Urothelium cell line (cell line): ENCODE measurements at regions not wholly inside any gene's neighbourhood (a gene's known extent, or its start where the extent isn't known, plus 50 kb on each side); places are given as distances from the start of the nearest gene placed in this dataset.

Experiments
- DNase-seq: peaks from one replicate; pipeline ENCODE4 v3.0.0; 2011; ENCODE audit warnings: low spot score, mixed read lengths
- FAIRE-seq: peaks from 2 replicates; lab custom pipeline; 2011; peaks lifted over from hg19 to GRCh38; lab: Jason Lieb, UNC

DNA sequence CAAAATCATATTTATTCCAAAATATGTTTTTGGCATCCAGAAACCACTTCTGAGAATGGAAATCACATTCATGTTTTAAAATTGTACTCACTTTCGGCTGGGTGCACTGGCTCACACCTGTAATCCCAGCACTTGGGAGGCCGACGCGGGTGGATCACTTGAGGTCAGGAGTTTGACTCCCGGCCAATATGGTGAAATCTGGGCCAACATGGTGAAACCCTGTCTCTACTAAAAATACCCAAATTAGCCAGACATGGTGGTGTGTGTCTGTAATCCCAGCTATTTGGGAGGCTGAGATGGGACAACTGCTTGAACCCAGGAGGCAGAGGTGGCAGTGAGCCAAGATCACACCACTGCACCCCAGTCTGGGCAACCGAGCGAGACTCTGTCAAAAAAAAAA, 580.7 kb downstream of the MAFB start:
- FAIRE-seq (no peak), DNase-seq (no peak)

DNA sequence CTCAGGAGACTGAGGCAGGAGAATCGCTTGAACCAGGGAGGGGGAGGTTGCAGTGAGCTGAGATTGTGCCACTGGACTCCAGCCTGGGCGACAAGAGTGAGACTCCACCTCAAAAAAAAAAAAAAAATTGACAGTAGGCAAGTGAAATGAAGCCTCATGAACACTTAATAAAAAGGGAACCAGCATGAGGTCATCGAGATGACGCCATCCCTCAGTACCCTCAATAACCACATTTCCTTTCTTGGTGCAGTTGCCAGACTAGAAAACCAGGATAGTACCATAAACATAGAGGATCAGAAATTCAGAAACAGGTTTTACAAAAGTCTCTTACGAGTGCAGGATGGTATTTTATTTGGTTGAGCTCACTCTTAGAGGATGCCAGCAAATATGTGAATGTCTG, 584.1 kb downstream of the MAFB start:
- FAIRE-seq (no peak), DNase-seq (no peak)

DNA sequence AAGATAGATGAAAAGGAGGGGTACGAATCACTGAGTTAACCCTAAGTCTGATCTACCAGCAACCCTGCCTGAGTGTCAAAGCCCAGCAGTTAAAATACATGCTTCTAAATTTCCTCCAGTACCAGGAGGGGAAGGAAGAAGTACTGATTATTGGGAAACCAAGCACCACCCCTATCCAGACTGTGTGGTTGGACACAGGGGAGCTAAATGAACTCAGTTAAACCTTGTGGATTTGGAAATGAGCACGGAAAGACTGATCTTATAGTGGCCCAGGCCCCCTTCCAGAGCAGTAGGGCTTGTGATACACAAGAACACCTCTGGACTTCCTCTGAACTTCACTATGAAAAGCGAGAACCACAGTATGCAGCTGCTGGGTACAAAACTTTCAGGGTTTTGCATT, 585.6 kb downstream of the MAFB start:
- FAIRE-seq (no peak), DNase-seq (no peak)

DNA sequence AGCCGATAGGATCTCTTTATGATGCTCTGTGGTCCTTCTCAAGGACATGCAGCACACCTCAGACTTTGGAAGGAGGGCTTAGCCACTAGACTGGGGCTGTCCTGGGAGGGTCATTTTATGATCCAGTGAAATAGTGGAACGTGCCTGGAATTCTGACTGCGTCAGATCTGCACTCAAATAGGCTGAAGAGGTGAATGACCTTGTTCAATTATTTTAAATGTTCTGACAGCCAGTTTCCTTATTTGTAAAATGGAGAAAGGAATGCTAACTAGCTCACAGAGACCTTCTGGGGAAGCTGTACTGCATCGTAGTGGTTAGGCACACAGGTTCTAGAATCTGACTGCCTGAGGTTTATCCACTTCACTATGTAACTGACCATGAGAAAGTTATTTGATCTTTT, 587.5 kb downstream of the MAFB start:
- FAIRE-seq (no peak), DNase-seq (no peak)

DNA sequence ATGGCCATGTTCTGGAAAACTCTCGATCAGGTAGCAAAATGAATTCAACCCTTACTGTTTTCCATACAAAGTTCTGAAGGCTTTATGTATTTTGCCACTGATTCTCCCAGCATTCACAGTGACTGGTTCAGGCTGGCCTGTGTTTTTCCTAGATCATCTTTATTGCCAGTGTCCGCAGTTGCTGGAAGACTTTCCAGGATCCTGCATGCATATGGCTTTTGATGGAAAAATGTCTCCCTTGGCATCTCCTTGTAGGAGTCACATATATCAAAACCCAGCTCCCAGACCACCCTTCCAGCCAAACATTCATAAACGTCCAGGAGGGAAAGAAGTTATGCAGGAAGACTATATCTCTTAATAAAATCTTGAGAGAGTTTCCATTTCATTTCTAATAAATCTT, 588.8 kb downstream of the MAFB start:
- FAIRE-seq = no peak
- DNase-seq = no peak

DNA sequence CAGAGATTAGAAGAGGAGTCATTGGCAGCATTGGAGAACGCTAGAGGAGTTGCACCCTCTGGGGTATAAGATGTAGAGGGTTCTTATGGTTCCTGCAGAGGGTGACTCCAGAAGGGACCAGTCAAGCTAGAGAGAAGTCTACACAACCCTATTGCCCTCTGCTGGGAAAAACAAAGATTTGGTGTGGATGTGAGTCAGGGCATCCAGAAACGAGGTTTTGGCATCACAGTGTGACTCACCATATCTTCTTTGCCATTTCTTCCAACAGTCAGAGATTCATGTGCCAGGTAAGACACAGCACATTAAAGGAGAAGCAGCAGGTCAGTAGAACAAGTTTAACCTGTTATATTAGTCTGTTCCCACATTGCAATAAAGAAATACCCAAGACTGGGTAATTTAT, 598.8 kb downstream of the MAFB start:
- FAIRE-seq (no peak), DNase-seq (no peak)

DNA sequence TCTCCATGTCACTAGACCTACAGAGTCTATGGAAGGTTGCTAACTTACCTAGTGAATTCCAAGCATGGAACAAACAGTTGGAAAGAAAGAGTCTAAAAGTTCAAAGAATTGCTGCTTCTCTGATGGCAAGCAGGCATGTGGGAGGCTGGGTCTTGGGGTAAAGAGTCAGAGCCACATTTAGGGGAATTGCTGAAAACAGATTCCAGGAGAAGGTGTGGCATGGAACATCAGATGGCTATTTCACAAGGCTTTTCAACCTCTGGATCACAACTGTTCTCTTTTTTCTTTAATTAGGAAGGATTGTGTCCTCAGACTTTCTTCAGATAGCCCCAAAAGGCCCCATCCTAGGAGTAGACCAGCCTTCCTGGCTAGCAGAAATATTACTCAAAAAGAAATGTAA, 601.5 kb downstream of the MAFB start:
- DNase-seq (no peak), FAIRE-seq (no peak)

DNA sequence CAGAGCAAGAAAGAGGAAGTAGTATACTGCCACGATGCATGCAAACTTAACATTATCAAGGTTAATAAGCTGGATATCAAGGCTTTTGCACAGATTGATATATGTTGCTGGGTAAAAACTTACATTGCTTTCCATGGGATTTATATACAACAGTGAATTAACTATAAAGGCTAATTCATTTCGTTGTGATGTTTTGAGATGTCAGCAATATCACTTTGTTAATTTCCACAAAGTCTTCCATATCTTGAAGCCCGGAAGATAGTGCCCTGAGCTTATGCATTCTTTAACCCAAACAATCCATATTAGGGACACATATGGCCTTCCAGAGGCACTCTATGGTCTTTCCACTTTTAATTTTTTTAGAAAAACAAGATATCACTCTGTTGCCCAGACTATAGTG, 603.5 kb downstream of the MAFB start:
- DNase-seq (no peak), FAIRE-seq (no peak)

DNA sequence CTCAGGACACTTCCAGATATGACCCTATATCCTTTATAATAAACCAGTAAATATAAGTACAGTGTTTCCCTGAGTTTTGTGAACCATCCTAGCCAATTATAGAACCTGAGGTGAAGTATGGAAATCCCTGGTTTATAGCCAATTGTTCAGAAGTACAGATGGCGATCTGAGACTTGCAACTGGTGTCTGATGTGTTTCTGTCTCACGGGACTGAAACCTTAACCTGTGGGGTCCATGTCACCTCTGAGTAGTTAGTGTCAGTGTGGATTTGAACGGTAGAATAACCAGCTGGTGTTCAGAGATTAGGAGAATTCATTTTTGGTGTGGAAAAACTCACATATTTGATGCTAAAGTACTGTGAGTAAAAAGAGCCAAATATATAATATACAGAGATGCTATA, 606.6 kb downstream of the MAFB start:
- FAIRE-seq (no peak), DNase-seq (no peak)

DNA sequence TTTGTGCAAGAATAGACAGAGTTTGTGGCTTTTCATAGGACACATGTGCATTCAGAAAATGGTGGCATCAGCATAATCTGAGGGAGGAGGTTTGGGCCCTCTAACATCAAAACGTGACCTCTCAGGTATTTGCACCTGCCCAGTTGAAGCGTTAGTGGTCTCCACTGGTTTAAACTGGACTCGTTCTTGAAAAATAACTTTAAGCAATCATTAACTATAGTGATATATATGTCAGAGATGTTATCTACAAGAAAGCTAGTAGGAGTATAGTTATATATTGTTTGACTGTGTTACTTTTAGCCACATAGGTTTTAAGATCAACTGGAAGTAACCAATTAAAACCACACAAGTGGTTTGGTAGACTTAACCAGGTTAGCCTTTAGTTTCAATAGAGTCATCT, 607.4 kb downstream of the MAFB start:
- FAIRE-seq (no peak), DNase-seq (no peak)

DNA sequence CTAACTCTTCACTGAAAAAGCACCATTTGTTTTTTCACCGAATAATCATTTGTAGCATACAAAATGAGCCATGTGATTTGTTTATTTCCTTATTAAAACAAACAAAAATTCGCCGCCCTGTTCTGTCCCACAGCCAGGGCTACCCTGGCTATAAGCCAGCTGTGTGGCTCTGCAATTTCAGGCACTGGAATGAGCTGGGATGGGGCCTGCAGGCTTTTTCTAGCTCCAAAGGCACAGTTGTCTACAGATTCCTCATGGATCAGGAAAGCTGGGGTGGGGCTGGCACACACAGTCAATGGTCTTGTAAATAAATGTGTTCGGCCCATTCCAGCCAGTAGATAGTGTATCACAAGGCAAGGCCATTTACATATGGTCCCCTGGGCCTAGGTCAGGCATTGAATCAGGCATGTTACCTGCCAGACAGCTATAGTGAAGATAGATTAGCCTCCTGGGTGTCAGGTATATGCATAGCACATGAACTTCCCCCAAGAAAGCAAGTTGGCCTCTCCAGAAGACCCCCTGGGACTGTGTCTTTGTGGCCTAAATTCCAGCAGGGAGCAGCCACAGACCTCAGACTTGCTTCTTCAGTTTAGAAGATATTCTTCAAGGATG, 608.9 kb downstream of the MAFB start:
- FAIRE-seq (no peak), DNase-seq (no peak)

DNA sequence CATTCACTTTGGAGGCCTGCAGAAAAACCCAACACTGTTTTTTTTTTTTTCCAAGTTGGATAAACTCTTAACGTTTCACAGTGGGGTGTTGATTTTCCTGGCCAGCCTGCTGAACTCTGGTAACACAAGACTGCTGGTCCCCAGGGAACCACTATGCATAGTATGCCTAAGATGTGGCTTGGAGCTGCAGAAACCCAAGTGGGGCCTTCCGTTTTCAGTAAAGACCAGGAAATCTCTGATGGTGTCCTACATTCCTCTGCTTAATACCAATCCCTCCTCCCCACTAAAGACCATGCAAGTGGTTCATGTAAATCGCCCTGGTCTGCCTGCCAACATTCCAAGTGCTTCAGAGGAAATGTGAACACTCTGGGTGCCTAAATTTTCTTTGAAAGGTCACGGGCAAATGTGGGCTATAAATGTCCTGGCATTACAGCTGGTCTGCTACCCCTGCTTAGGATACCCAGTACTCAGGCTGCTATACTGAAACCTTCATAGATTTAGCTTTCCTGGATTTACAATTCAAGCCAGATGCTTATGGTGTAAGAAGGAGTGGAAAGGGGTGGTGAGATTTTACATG, 615.4 kb downstream of the MAFB start:
- FAIRE-seq (no peak), DNase-seq (no peak)

DNA sequence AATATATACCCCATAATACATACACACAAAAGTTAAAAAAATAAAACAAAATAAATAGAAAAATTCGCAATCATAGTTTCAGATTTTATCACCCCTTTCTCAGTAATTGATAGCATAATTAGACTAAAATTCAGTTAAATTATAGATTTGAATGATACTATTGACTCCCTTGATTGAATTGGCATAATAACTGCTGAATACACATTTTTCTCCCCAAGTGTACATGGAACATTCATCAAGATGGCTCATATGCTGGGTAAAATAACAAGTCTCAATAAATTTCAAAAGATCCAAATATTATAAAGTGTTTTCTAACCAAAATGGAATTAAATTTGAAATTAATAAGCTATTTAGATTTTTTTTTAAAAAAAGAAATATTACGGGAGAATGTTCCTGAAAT, 616.1 kb downstream of the MAFB start:
- no peak for DNase-seq
- no peak for FAIRE-seq

DNA sequence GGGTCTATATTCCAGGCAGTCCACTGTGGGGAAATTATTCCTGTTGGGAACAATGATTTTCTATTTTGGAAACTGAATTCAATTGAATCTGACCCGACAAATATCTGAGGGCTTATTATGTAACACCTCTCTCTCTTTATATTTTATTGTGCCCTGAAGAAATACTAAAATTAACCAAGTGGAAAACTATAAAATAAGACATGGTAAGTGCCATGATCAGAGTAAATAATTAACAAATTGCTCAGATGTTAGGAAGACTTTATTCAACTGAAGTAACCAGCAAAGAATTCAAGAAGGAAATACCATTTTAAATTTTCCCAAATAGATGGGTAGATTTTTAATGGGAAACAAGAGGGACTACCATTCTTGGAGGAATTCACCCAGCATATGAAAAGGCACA, 632.9 kb downstream of the MAFB start:
- no peak for DNase-seq
- no peak for FAIRE-seq

DNA sequence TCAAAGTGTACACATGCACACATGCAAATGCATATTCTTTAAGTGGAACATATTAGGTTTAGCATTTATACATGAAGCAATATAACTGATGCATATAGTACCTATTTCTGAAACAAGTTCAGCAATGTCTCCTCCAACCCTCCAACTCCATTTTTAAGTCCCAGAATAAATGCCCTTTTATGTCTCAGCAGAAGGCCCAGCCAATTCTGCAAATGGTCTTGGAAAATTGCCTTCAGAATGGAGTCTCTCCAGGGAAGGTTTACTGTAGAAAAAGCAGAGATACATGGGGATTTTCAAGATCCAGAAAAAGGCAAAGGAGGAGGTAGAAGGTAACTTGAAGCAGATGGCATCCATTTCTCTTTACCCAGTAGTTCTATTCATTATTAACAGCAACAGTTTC, 633.3 kb downstream of the MAFB start:
- DNase-seq = no peak
- no peak for FAIRE-seq

DNA sequence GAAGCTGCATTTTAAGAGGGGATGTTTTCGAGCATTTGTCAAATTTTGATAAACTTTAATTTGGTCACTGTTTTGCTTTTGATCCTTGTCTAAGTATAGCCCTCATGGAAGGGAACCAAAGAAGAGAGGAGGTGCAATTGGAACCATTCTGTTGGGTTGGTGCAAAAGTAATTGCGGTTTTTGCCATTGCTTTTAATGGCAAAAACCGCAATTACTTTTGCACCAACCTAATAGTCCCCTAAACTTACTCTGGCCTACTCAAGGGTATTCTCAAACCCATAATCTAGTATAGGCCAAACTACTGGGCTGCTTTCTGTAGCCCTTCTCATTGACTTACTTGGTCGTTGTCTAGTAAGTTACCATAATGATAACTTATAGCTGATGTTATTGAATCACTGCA, 634.7 kb downstream of the MAFB start:
- FAIRE-seq (no peak), DNase-seq (no peak)

DNA sequence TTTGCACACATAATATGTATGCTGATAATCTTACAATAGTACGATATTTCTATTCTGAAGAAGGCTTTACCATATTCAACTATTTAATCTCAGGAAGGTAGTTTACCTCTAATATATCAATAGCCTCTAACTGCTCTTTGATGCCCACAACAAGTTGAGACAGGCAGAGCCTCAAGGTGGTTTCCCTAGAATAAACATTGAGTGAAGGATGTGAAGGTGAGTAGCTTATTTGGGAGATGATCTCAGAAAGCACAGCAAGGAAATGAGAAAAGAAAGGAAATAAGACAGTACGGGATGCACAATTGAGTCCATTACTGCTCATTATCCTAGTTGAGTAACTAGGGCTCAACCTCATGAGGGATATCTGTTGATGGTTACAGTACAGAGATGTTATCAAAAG, 638.4 kb downstream of the MAFB start:
- FAIRE-seq = no peak
- no peak for DNase-seq

DNA sequence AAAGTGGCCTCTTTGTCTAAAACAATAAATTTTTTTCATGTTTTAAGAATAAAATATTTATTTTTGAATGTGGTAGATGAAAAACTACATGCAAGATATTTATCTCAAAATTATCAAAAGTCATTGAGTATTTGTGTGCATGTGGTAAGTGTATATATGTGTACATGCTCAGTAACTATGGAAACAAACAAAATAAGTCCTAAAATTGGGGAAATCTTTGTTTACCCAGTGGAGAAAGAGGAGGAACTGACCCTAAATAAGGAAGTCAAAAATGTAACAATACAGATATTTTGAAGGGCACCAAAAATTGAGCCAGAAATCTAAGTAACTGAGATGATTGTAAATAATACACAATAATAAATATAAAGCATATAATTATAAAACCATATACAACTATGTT, 639.2 kb downstream of the MAFB start:
- FAIRE-seq (no peak), DNase-seq (no peak)

DNA sequence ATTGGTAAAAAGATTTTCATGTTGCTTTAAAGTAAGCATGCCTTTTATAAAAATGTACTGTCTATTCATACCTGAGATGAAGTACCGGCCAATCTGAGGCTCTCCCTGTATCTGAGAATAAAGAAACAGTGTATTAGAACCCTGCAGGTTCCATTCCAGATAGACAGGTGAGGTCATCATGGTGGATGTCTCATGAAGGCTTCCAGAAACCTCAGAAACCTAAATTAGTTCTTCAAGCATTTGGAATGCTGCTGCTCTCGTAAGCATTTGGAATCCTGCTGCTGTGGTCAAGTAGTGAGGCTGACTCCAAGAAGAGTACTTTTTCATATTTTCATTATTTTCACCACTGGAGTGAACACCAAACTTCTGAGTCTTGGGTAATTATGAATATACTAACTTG, 642.3 kb downstream of the MAFB start:
- FAIRE-seq (no peak), DNase-seq (no peak)

DNA sequence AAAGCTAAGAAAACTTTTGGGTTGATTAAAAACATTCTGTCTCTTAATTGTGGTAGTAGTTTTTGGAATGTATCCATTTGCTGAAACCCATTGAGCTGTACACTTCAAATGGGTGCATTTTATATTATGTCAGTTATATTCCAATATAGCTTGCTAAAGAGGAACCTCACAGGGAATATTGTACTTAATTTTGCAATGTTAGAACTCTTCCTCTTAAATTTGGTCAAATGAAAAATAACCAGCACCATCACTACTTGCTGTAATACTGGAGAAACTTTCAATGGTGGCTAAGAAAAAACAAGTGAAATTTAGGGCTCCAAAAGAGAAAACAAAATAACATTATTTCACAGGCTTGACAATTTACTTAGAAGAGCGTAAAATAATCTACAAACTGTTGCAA, 651.5 kb downstream of the MAFB start:
- no peak for FAIRE-seq
- no peak for DNase-seq

DNA sequence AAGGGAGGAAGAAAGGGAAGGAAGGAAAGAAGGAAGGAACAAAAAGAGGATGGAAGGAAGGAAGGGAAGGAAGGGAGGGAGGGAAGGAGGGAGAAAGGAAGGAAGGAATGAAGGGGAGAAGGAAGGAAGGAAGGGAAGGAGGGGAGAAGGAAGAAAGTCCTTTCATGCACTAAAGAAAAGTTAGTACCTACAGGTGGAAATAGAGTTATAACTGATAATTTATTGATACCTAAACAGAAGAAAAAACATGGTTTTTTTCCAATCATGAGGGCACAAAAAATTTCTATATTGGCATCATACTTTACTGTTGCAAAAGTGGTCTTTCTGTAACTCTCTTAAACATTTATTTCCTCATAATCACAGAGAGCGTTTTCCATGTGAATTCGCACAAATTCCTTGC, 659.4 kb downstream of the MAFB start:
- DNase-seq (no peak), FAIRE-seq (no peak)

DNA sequence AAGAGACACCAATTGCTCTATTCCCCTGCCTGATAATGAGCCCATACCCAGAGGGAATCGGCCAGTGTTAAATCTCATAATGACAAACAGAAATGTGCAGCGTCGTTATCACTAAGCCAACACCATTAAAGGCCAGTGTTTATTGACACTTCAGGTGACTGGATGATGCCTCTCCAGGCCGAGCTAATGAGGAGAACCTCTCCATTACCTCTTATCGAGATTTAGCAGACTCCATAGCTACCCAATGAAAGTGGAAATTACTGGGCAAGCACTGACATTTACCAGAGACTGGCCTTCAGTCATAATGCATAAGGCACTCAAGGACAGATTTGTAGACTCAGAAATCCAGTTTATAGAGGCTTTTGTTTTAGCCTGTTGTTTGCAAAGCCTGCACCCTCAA, 669.5 kb downstream of the MAFB start:
- peak; percentile 20 for FAIRE-seq
- DNase-seq = no peak

DNA sequence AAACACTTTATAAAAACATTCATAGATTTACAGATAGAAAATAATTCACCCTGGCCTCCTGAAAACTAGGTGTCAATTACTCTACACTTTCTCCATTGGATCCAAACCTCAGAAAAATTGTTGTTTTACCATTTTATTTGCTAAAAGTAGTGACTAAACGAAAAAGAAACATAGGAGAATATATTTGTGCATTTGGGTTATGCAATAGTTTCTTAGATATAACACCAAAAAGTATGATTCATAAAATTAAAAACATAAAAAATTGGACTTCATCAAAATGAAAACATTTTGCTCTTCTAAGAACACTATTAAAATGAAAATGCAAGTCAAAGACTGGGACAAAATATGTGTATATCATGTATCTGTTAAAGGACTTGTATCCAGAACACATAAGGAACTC, 671.3 kb downstream of the MAFB start:
- DNase-seq (no peak), FAIRE-seq (no peak)
